ENCODE measurements at regions not wholly inside any gene's neighbourhood (a gene's known extent, or its start where the extent isn't known, plus 50 kb on each side); places are given as distances from the start of the nearest gene placed in this dataset.

- TF ChIP-seq, protein P1, sequence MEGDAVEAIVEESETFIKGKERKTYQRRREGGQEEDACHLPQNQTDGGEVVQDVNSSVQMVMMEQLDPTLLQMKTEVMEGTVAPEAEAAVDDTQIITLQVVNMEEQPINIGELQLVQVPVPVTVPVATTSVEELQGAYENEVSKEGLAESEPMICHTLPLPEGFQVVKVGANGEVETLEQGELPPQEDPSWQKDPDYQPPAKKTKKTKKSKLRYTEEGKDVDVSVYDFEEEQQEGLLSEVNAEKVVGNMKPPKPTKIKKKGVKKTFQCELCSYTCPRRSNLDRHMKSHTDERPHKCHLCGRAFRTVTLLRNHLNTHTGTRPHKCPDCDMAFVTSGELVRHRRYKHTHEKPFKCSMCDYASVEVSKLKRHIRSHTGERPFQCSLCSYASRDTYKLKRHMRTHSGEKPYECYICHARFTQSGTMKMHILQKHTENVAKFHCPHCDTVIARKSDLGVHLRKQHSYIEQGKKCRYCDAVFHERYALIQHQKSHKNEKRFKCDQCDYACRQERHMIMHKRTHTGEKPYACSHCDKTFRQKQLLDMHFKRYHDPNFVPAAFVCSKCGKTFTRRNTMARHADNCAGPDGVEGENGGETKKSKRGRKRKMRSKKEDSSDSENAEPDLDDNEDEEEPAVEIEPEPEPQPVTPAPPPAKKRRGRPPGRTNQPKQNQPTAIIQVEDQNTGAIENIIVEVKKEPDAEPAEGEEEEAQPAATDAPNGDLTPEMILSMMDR (conservative IDR thresholded peaks at IDR 0.05; ENCODE audit: low read length): no peak
- no peak for TF ChIP-seq EZH2phosphoT487 (IDR thresholded peaks at IDR 0.05; ENCODE audit: borderline replicate concordance, low read depth, low read length)
Observed at GRCh38 chr12:97903356-97903755, 440.8 kb downstream of the RMST start.
